ENCODE measurements at regions not wholly inside any gene's neighbourhood (a gene's known extent, or its start where the extent isn't known, plus 50 kb on each side); places are given as distances from the start of the nearest gene placed in this dataset.
"Not testable (repeated sequence)": the region's sequence is repeated elsewhere in the genome, so short reads cannot be mapped to it uniquely, and the experiment has no call there.

DNA sequence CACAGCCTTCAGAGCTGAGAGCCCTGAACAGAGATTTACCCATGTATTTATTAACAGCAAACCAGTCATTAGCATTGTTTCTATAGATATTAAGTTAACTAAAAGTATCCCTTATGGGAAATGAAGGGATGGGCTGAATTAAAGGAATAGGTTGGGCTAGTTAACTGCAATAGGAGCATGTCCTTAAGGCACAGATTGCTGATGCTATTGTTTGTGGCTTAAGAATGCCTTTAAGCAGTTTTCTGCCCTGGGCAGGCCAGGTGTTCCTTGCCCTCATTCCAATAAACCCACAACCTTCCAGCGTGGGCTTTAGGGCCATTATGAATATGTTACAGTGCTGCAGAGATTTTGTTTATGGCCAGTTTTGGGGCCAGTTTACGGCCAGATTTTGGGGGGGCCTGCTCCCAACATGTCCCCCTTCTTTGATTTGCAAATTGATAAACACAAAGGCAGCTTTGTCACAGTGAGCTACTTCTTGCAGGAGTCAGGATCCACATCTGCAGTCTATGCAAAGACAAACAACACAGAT, 61.2 kb upstream of the FMNL2 start:
- DNase-seq (ENCODE audit: low spot score): not testable (repeated sequence)

DNA sequence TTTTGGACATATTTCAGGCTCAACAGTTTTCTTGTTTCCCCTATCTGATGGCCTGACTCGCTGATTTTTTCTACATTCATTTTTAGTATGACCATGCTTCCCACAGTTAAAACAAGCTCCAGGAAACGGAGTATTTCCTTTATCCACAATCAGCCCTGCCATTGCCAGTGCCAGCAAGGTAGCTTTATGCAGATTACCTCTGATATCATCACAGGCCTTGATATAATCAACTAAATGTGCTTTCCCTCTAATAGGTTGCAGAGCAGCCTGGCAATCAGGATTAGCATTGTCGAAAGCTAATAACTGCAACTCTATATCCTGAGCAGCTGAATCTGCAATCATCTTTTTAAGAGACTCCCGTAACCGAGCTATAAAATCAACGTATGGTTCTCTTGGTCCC, 57.1 kb upstream of the FMNL2 start:
- DNase-seq (ENCODE audit: low spot score): not testable (repeated sequence)

DNA sequence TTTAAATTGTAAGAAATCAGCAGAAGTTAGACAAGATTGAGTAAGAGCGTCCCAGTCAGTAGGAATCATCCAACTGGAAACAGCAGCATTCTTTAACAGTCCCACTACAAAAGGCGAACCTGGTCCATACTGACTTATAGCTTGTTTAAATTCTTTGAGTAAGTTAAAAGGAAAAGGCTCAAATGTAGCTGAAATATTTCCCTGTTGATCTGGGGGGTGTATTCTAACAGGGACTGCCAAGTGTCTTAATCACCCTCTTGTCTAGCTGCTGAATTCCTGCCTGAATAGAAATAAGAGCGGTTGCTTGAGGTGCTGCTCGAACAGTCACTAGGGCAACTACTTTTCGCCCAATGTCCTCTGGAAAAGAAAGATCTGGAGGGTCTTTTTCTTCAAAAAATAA, 56.4 kb upstream of the FMNL2 start:
- DNase-seq (ENCODE audit: low spot score): no peak

- DNase-seq (ENCODE audit: low spot score): not testable (repeated sequence)
Observed at GRCh38 chr2:152279367-152279766, 55.6 kb upstream of the FMNL2 start.

DNA sequence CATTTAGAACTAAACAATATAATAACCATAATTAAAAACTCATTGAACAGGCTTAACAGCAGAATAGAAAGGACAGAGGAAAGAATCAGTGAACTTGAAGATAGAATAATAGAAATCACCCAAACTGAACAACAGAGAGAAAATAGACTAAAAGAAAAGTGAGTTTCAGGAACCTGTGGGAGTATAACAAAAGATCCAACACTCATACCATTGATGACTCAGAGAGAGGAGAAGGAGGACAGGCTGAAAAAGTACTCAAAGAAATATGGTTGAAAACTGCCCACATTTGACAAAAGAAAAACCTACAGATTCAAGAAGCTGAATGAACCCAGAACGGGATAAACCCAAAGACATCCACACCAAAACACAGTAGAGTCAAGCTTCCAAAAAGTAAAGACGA, 54.2 kb upstream of the FMNL2 start:
- DNase-seq (ENCODE audit: low spot score): no peak

DNA sequence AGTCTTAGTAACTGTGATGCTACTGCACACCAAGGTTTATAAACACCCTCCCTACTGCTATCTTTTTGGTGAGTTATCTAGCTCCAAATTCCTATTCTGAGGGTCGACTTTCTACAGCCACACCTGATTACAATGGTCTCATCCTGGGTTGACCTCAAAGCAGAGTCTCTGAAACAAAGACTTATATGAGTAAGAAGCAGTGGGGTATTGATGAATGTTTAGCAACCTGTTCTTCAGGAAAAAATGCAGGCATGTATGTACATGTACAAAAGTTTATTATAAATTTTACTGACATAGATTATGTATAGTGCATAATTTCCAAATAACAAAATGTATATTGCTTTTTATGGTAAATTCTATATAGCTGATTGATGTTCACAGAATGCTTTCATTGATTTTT, 51.6 kb upstream of the FMNL2 start:
- DNase-seq (ENCODE audit: low spot score): no peak

DNA sequence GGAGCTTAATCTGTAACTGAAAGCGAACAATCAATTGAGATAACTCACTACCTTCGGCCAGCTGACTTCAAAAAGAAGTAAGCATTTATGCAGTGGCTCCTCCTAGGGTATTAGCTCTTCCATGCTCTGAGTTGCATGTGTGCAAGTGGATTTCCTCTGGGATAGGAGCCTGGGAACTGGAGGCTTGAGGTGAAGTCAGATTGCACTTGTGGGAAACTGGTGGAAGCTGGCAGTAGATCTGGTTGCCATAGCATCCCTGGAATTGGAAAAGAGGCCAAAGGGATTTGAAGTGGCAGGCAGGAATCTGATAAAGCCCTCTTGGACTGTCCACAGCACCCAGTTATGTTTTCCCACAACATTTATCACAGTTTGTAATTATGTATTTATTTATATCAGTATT, 50.6 kb upstream of the FMNL2 start:
- no peak for DNase-seq (ENCODE audit: low spot score)

All from A172 (cell line).